Psoas muscle (tissue), 7 donors: ENCODE measurements at regions not wholly inside any gene's neighbourhood (a gene's known extent, or its start where the extent isn't known, plus 50 kb on each side); places are given as distances from the start of the nearest gene placed in this dataset.
A peak's percentile ranks its signal among the peaks of the same experiment; 100 is the strongest.

Source experiments
- ATAC-seq, 4 donors: fragments of 200-7000 bp; cut with Tn5 transposase; one replicate each; pipeline ENCODE4 v1.9.1; 2020; ENCODE audit warnings: moderate library complexity in 3 of 4, mild to moderate bottlenecking in 2 of 4
- DNase-seq, 2 donors: peaks; one replicate each; pipeline ENCODE4 v3.0.0-alpha.2; 2020
- H3K27ac ChIP-seq: fragments of 200-600 bp; one replicate; pipeline ENCODE4 v1.8.0; 2022
- H3K27me3 ChIP-seq, 3 donors: fragments of 200-600 bp in 1 of 3; one replicate each; pipeline versions ENCODE4 v1.6.1 to v1.8.0; 2013 to 2022; ENCODE audit warnings: low read length in 2 of 3, mild to moderate bottlenecking in 2 of 3, moderate library complexity in 1 of 3; ENCODE audit not compliant: insufficient read depth in 3 of 3
- H3K36me3 ChIP-seq, 2 donors: fragments of 200-600 bp in 1 of 2; one replicate each; pipeline versions ENCODE4 v1.6.1 to v1.8.0; 2013 to 2022; ENCODE audit warnings: low read depth in 1 of 2, mild to moderate bottlenecking in 1 of 2, moderate library complexity in 1 of 2; ENCODE audit not compliant: insufficient read depth in 1 of 2
- H3K4me1 ChIP-seq: fragments of 200-600 bp; one replicate; pipeline ENCODE4 v1.8.0; 2022
- H3K4me3 ChIP-seq: fragments of 200-600 bp; one replicate; pipeline ENCODE4 v1.8.0; 2022; ENCODE audit warnings: mild to moderate bottlenecking
- H3K9me3 ChIP-seq: fragments of 200-600 bp; one replicate; pipeline ENCODE4 v1.8.0; 2022
- CTCF ChIP-seq: fragments of 200-600 bp; IDR thresholded peaks from one replicate; pipeline ENCODE4 v1.8.0; 2022; ENCODE audit warnings: antibody characterized with exemption
- WGBS, 3 donors: extraction: QIAGEN DNeasy Blood & Tissue Kit; methylation state at CpG; one replicate each; pipeline versions ENCODE4 v1.1.6 to v1.1.7; 2013; 5-methylcytosine and 5-hydroxymethylcytosine counted together
- intact Hi-C, 2 donors: fragments of 100-400 bp; cut with DNase I; formaldehyde crosslinking; loops; one replicate each; pipeline versions ENCODE4 v1.11.0 to v1.14.2; 2022
- donor health status: healthy with polysubstance abuse.
- donor health status: DM: no; HTN: no; CAD: no; lungs with moderate emphysema.
- donor health status: Bipolar disorder and iron deficiency.
- donor health status: healthy.
- donor health status: DM: yes; HTN: yes; CAD: no.
- donor health status: DM: no; HTN: no; CAD: no.
- donor health status: DM: yes; HTN: yes; CAD: no.

DNA sequence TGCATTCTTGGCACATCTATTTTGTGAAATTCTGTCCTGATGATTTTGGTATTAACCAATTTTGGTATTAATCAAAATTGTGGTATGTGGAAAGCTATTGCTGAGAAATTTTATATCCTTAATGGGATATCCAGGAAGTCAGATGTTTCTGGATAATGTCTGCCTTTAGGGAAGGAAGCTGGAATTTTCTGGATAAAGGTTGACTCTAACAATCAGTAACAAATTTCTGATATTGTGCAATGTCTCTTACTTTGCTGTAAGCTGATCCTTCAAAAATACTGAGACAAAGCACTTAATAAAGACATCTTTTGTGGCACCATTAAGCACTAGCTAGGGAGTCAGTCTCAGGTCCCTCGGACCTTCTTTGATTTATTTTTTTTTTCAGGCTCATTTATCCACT, 100.8 kb upstream of the UGP2 start:
- Histone ChIP-seq H3K4me1 (peaks cover 42% of the 10 kb centered on the region), H3K27ac (peak overlapping the region; percentile 38)
- 29 to 79% (median 46%) methylated on average over 1 of the region's 1 CpG for WGBS, 3 donors

GRCh38 chr2:63741884-63742579, 99.7 kb upstream of the UGP2 start:
- no peaks in the 10 kb centered on the region for H3K9me3 ChIP-seq
- WGBS, 3 donors = 42 to 61% (median 52%) methylated on average over 3 of the region's 3 CpGs
- peaks cover 32% of the 10 kb centered on the region for H3K4me1 ChIP-seq
- ATAC-seq = no peak
- H3K27me3 ChIP-seq = no peaks in the 10 kb centered on the region
- H3K4me3 ChIP-seq = no peak overlapping the region
- DNase-seq = no peak
- no peaks in the 10 kb centered on the region for H3K36me3 ChIP-seq
- H3K27ac ChIP-seq = peak overlapping the region; percentile 87
- intact Hi-C loops = loop anchor here in 1 of 2 donors (5.0 kb wide), 2 partner anchors 40 to 100 kb away; partner anchors contain the start of gene UGP2
- TF ChIP-seq CTCF = no peak

More for the DNA sequence above, 100.8 kb upstream of the UGP2 start:
- Histone ChIP-seq H3K9me3 (no peaks in the 10 kb centered on the region), H3K36me3 (no peaks in the 10 kb centered on the region), H3K4me3 (no peak overlapping the region), H3K27me3 (no peaks in the 10 kb centered on the region)
- intact Hi-C loops = loop anchor here in 1 of 2 donors (5.0 kb wide), 2 partner anchors 41 to 101 kb away; partner anchors contain the start of gene UGP2
- DNase-seq = no peak
- no peak for TF ChIP-seq CTCF
- ATAC-seq = no peak

- Histone ChIP-seq H3K4me3 (peak overlapping the region; percentile 32), H3K27me3 (no peaks in the 10 kb centered on the region), H3K36me3 (no peaks in the 10 kb centered on the region), H3K27ac (peak overlapping the region; percentile 87), H3K4me1 (peaks cover 26% of the 10 kb centered on the region), H3K9me3 (no peaks in the 10 kb centered on the region)
- no peak for TF ChIP-seq CTCF
- intact Hi-C loops = loop anchor here in 1 of 2 donors (5.0 kb wide), 2 partner anchors 40 to 100 kb away; partner anchors contain the start of gene UGP2
- ATAC-seq = peak; percentile 52 to 70 (median 54)
- DNase-seq = no peak
- WGBS, 3 donors = 31 to 49% (median 37%) methylated on average over 5 of the region's 5 CpGs
Measured at GRCh38 chr2:63742580-63742976, 99.1 kb upstream of the UGP2 start.

- WGBS, 3 donors = 30 to 48% (median 32%) methylated on average over 2 of the region's 2 CpGs
- Histone ChIP-seq H3K9me3 (no peaks in the 10 kb centered on the region), H3K4me1 (peaks cover 26% of the 10 kb centered on the region), H3K36me3 (no peaks in the 10 kb centered on the region), H3K4me3 (peak overlapping the region; percentile 32), H3K27ac (peak overlapping the region; percentile 87), H3K27me3 (no peaks in the 10 kb centered on the region)
- TF ChIP-seq CTCF = no peak
- intact Hi-C loops = loop anchor here in 1 of 2 donors (5.0 kb wide), 2 partner anchors 39 to 99 kb away; partner anchors contain the start of gene UGP2
- ATAC-seq = peak; percentile 91 to 93 (median 92)
- no peak for DNase-seq
Measured at GRCh38 chr2:63743170-63743981, 98.3 kb upstream of the UGP2 start.
